HUDEP-2 (cell line): ENCODE measurements at regions not wholly inside any gene's neighbourhood (a gene's known extent, or its start where the extent isn't known, plus 50 kb on each side); places are given as distances from the start of the nearest gene placed in this dataset.
"Not testable (repeated sequence)": the region's sequence is repeated elsewhere in the genome, so short reads cannot be mapped to it uniquely, and the experiment has no call there.

Experiments
- DNase-seq, 76 experiments: peaks; one replicate each; lab custom pipeline; 2025; ENCODE audit not compliant: unreplicated experiment in 76 of 76; lab: John Stamatoyannopoulos, UW

- DNase-seq = no peak
Measured at GRCh38 chr9:29390859-29391258, 1817.6 kb upstream of the C9orf72 start.

GRCh38 chr9:29393064-29393463 is 1819.8 kb upstream of the C9orf72 start:
- DNase-seq = no peak

GRCh38 chr9:29394855-29395254 is 1821.6 kb upstream of the C9orf72 start:
- no peak for DNase-seq

- no peak for DNase-seq
Measured at GRCh38 chr9:29397148-29397547, 1823.9 kb upstream of the C9orf72 start.

GRCh38 chr9:29416204-29416603 is 1842.9 kb upstream of the C9orf72 start:
- no peak for DNase-seq

GRCh38 chr9:29422438-29422837 is 1849.2 kb upstream of the C9orf72 start:
- DNase-seq = peak in 60 of 76 experiments; percentile 0 to 89 (median 57)

GRCh38 chr9:29432191-29432590 is 1858.9 kb upstream of the C9orf72 start:
- no peak for DNase-seq

GRCh38 chr9:29432656-29433055 is 1859.4 kb upstream of the C9orf72 start:
- not testable (repeated sequence) for DNase-seq

- no peak for DNase-seq
Measured at GRCh38 chr9:29435368-29435767, 1862.1 kb upstream of the C9orf72 start.

- no peak for DNase-seq
Measured at GRCh38 chr9:29437526-29437925, 1864.2 kb upstream of the C9orf72 start.

- no peak for DNase-seq
Measured at GRCh38 chr9:29439961-29440360, 1866.7 kb upstream of the C9orf72 start.

GRCh38 chr9:29440449-29440848 is 1867.2 kb upstream of the C9orf72 start:
- no peak for DNase-seq

GRCh38 chr9:29445751-29446150 is 1872.5 kb upstream of the C9orf72 start:
- DNase-seq = no peak

GRCh38 chr9:29449306-29449705 is 1876.0 kb upstream of the C9orf72 start:
- no peak for DNase-seq

GRCh38 chr9:29450343-29450875 is 1877.1 kb upstream of the C9orf72 start:
- not testable (repeated sequence) for DNase-seq

- no peak for DNase-seq
Measured at GRCh38 chr9:29456940-29457339, 1883.7 kb upstream of the C9orf72 start.

- peak in 6 of 76 experiments; percentile 0 to 38 (median 16) for DNase-seq
Measured at GRCh38 chr9:29475471-29475870, 1902.2 kb upstream of the C9orf72 start.

- no peak for DNase-seq
Measured at GRCh38 chr9:29511680-29512079, 1938.4 kb upstream of the C9orf72 start.

GRCh38 chr9:29514336-29514735 is 1941.1 kb upstream of the C9orf72 start:
- peak in 2 of 76 experiments; percentile 2 for DNase-seq

GRCh38 chr9:29514862-29515261 is 1941.6 kb upstream of the C9orf72 start:
- DNase-seq = no peak

GRCh38 chr9:29548436-29548835 is 1975.2 kb upstream of the C9orf72 start:
- DNase-seq = no peak

- DNase-seq = no peak
Measured at GRCh38 chr9:29555502-29555901, 1982.2 kb upstream of the C9orf72 start.

- peak in 28 of 76 experiments; percentile 0 to 52 (median 13) for DNase-seq
Measured at GRCh38 chr9:29556317-29556716, 1983.0 kb upstream of the C9orf72 start.
